OCI-LY1 (cell line): ENCODE measurements at regions not wholly inside any gene's neighbourhood (a gene's known extent, or its start where the extent isn't known, plus 50 kb on each side); places are given as distances from the start of the nearest gene placed in this dataset.

Experiments used
- EZH2 ChIP-seq: fragments of 200-600 bp; sonication (generic), shearing (Covaris generic); IDR thresholded peaks from 2 replicates; pipeline ENCODE4 v1.8.0; 2017; ENCODE audit warnings: borderline replicate concordance, mixed run types, mild to moderate bottlenecking, antibody characterized with exemption, low read length, moderate library complexity, mixed read lengths
- TF ChIP-seq, protein P1 (sequence below): fragments of 200-600 bp; sonication (generic), shearing (Covaris generic); IDR thresholded peaks from 2 replicates; pipeline ENCODE4 v1.5.1; 2017; ENCODE audit warnings: mild to moderate bottlenecking, antibody characterized with exemption, low read length, moderate library complexity, mixed read lengths

DNA sequence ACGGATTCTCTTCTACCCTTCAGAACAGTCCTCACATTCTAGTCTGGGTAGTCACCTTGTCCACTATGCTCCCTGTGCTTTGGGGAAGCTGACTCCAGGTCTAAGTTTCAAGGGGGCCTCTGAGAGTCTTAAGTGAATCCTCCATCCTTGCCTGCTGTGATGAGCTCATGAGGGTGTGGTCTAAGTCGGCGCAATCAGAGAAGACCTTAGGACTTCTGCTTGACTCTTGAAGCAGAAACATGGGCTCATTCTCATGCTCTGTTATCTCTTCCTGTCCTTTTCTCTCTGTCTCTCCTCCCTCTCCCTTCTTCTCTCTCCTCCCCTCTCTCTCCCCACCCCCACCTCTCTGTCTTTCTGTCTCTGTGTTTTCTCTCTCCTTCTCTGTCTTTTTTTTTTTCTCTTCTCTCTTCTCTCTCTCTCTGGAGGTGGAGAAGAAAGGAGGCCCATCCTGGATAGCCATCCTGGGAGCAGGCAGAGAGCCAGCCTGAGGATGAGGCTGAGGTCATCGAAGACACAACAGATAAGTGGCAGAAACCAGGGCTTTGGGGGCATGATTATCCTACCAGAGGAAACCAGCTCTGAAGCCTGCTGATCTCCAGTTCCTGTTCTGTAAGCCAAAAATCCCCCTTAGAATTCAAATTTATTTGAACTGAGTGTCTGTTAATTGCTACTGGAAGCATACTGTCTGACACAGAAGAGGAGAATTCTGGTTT is 245.6 kb downstream of the SIPA1L2 start:
- TF ChIP-seq, protein P1, sequence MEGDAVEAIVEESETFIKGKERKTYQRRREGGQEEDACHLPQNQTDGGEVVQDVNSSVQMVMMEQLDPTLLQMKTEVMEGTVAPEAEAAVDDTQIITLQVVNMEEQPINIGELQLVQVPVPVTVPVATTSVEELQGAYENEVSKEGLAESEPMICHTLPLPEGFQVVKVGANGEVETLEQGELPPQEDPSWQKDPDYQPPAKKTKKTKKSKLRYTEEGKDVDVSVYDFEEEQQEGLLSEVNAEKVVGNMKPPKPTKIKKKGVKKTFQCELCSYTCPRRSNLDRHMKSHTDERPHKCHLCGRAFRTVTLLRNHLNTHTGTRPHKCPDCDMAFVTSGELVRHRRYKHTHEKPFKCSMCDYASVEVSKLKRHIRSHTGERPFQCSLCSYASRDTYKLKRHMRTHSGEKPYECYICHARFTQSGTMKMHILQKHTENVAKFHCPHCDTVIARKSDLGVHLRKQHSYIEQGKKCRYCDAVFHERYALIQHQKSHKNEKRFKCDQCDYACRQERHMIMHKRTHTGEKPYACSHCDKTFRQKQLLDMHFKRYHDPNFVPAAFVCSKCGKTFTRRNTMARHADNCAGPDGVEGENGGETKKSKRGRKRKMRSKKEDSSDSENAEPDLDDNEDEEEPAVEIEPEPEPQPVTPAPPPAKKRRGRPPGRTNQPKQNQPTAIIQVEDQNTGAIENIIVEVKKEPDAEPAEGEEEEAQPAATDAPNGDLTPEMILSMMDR: no peak
- TF ChIP-seq EZH2: no peak
